ENCODE measurements at regions not wholly inside any gene's neighbourhood (a gene's known extent, or its start where the extent isn't known, plus 50 kb on each side); places are given as distances from the start of the nearest gene placed in this dataset.

DNA sequence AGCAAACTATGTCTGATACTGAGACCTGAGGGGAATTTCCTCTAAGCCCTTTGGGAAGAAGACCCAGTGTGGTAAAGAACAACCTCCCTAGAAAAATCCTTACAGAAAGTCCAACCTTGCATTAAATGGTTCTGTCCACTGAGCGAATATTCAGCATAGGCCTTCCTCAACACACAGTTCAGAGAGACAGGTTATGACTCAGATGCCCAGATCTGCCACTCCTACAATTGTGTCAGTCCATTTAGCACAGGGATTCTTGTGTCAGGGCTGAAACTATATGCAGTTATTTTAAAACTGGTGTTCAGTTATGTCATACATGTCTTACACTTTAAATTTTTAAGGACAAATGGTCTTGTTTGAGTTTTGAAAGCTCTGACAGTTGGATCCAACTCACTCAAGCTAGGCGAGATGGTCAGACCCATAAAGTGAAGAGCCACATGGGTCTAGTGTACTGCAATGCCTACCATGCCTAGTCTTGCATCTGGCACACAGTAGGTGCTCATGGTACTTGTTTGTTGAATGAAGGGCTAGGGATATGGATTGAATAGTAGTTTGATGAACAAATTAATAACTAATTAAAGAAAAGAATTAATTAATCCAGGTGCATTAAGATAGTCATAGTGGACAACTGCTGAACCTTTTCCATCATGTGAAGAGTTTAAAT is 207.5 kb upstream of the PWP1 start:
- no peak for DNase-seq

DNA sequence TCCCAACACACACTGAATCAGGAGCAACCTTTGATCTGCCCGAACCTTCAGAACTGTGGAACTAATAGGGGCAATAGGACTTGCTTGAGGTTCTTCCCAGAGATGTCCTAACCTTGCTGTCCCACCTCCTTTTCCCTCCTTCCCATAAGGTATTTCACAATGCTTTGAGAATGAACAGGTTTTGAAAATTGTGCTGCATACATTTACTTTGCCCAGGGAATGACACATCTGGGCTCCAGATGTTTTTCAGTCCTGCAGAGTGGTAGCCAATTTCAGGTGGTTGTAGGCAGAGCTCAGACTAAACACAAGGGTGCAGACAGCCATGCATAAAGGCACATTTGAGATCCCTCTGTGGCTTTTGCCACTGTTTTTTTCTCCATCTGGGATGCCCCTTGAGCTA is 206.7 kb upstream of the PWP1 start:
- no peak for DNase-seq

DNA sequence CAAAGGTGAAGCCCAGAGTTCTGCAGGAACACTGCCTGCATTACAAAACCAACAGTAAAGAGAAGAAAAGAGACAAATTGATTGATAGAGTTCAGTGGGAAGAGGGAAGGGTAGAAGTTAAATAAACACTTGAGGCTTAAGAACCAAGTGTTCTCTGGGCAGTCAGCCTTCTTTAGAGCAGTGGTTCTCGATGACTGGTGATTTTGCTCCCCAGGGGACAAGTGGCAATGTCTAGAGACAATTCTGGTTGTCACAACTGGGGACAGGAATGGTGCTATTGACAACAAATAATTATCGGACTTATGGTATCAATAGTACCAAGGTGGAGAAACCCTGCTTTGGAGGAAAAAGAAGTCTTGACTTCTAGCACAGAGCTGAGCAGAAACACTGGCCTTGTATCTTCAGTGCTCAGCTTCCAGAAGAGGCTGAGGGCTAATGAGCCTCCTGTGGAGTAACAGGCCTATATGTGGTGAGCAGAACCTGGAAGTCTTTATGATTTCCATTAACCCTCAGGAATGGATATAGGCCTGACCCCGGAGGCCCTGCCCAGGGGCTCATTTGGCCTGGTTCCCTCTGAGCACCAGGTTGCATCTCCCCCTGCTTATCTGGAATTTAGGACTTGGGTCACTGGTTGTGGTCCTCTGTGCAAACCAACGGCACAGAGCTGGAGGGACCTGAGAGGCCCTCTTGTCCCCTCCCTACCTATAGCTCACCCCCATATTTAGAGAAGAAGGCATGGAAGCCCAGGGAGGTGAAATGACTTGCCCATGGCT is 204.6 kb upstream of the PWP1 start:
- DNase-seq: no peak

DNA sequence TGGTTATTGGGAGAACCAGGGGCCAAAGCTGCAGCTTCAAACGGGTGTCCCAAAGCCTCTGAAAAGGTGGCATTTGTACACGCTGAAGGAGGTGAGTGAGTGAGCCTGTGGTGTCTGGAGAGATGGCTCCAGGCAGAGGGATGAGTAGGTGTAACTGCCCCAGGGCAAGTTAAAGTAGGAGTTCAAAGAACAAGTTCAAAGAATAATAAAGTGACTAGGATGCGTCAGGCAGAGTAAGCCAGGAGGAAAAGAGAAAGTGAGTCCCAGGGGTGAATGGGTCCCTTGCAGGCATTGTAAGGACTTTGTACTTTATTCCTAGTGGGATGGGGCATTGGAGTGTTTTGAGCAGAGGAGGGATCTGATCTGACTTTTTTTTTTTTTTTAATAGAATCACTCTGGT is 201.4 kb upstream of the PWP1 start:
- DNase-seq: no peak

DNA sequence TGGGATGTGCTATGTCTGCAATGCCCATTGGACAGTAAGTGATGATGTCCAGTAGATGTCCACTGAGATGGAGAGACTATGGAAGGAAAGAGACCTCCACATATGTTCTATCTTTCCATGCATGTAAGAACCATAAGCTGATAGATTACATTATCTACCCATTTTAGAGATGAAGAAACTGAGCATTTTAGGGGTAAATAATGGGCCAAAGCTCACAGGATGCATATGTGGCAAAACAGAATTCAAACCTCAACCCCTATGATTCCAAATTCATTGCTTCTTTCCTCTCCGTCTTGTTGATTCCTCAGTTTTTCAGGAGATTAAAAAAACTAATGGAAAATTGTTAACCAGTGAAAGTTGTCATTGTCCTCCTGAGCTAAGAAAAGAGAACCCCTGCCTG is 200.7 kb upstream of the PWP1 start:
- DNase-seq: no peak

DNA sequence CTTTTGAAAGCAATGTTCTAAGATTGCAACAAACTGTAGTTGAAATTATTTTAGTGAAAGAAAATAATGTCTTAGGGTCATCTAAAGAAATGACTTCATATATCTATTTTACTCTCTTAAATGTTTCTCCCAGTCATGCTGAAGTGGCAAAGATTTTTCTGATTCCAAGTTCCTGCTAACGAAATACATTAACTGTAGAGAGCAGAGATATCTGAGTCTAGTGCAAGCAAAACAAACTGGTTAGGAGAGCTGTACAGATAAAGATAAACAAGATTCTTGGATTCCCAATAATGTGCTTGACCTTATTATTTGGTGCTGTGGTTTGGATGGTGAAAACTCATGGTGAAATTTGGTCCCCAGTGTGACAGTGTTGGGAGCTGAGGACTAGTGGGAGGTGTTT is 199.9 kb upstream of the PWP1 start:
- no peak for DNase-seq

DNA sequence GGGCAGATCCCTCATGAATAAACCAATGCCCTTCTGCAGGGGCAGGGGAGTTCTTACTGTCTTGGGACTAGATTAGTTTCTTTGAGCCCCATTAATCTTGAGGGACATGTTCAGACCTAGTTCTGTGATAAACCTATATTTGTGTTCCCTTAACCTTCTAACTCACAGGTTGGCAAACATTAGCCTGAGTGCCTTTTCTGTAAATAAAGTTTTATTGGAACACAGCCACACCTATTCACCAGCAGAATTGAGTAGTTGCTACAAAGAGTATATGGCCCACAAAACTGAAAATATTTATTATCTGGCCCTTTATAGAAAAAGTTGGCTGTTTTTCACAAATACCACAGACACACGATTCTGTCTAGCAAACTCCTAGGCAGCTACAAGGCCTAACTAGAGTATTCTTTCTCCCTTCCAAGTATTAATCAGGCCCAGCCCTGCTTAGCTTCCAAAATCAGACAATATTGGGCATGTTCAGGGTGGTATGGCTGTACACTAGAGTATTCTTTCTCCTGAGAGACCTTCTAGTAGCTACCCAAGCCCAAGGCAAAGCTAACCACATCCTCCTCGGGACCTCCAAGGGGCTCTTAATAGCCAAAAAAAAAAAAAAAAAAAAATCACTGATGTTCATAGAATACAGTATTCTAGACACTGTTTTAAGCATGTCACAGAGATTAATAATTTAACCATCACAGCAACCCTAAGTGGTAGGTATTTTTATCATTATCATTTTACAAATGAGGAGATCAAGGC is 199.3 kb upstream of the PWP1 start:
- DNase-seq: no peak

DNA sequence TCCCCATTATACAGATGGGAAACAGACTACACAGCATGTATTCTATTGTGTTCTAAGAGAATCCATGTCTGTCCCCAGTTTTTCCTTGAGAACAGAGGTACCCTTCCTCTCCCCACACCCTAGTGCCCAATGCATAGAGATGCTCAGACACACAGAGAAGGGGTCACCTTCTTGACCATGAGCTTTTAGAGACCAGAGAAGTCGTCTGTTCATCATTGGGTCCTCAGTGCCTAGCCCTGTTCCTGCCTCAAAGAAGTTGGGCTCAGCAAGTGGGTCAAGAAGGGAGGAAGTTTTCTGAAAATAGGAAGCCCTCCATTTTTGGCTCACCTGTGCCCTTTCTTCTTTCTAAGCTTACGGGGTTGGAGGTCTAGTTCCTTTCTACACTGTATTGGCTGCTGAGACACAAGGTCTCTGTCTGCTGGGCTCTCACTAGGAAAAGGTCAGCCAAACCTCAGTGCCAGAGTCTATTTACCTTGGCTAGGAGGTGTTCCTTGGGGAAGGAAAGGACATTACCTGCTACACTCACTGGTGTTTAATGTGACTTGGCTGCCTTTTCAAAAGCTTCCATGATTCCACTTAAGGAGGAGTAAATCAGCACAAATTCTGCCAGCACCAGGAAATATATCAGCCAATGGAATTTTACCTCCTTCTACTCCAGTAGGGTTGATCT is 198.5 kb upstream of the PWP1 start:
- DNase-seq: no peak

DNA sequence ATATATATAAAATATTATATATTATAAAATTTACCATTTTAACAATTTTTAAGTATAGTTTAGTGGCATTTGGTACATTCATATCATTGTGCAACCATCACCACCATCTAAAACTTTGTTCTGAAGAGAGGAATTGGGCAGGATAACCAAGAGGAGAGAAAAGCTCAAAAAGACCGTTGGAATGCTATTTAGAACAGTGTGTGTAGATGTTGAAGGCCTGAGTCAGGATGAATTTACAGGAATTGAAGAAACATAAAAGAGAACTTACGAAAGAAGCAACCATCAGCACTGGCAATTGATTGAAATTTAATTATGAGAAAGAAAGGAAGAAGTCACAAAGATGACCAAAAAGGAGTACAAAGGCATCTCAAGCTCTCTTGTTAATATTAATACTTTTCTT is 196.9 kb upstream of the PWP1 start:
- DNase-seq: no peak

DNA sequence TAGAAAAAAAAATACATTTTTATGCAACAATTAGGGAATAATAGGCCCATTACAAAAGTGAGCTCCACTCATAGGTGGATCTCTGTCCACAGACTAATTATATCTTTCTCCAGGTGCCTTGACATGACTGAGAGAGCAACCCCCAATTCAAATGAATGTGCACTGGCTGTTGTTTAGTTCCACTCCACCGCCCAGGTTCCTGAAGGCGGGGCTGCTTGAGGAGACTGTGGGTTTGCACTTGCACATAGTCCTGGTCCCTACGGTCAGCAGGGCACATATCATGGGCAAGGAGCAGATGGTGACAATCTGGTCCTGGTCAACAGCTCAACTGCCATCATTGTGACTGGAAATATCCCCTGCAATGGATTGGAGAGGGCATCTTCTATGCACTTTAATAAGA is 195.6 kb upstream of the PWP1 start:
- DNase-seq: no peak

DNA sequence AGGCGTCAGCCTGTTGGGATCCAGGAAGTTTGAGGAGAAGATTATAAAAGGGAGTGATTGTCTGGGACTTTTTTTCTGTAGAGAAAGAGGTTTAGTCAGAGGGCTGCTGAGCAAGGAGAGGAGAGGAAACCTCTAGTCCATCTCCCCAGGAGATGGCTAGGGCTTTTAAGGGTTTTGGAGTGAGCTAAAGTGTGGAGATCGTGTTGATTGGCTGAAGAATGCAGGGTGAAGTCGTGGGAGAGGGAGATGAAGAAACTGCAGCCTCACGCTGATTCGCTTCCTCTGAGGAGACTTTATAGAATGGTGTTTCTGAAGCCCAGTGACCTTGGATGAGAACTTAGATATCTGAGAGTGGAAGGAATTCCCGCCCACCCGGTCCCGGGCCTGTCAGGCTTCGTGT is 193.7 kb upstream of the PWP1 start:
- DNase-seq: no peak

DNA sequence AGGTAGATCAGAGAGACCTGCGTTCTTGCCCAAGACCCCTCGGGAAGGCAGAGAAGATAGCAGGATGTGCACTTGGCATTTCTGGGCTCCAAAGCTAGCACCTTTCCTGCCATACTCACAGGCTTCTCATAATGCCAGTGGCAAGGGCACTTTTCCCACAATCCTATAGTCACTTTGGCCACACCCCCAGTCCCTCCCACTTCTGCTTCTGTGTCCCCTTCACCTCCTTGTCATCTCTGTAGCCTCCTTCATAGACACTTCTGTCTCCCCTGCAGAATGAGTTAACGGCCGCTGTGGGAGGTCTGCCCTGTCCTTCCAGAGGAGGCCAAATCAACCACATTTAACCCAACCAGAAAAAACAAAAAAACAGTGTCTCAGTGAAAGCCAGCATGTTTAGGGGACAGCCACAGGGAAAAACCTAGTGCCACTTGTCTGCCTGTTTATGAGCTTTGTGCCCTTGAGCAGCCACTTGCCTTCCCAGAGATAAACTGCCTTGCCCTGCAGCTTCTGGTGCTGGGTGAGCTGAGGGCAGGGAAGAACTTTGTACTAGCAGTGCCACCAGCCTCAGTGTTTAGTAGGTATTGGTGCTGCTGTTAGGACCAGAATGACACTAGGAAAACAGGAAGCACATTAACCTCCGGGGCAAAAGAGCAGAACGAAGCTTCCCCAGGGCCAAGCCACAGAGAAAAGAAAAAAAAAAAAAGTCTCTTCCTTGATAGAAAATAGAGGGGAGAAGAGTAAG is 193.0 kb upstream of the PWP1 start:
- no peak for DNase-seq

DNA sequence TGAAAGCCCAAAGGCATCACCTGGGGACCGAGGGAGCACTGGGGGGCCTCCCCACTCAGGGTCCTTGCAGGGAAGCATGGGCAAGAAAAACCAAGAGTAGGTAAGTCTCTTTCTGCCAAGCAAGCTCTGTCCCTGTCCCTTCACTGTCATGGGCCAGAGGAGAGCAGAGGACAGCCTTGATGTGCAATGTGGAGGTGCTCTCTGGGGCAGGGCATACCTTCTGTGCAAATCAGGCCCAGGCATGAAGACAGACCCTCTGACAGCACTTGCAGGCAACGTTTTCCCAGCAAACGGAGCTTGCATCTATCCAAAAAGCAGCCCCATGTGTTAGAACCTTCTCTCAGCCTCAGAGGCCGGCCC is 192.5 kb upstream of the PWP1 start:
- DNase-seq: no peak

DNA sequence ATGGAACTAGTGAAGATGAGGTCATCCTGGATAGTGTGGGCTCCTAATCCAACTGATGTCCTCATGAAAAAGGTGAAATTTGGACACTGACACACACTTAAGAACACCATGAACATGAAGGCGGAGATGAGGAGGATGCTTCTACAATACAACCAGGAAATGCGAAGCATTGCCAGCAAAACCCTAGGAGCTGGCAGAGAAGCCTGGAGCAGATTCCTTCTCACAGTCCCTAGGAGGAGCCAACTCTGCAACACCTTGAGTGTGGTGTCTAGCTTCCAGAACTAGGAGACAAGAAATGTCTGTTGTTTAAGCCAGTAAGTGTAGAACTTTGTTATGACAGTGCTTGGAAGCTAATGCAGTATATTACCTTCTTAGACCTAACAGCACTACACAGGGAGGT is 191.9 kb upstream of the PWP1 start:
- no peak for DNase-seq

DNA sequence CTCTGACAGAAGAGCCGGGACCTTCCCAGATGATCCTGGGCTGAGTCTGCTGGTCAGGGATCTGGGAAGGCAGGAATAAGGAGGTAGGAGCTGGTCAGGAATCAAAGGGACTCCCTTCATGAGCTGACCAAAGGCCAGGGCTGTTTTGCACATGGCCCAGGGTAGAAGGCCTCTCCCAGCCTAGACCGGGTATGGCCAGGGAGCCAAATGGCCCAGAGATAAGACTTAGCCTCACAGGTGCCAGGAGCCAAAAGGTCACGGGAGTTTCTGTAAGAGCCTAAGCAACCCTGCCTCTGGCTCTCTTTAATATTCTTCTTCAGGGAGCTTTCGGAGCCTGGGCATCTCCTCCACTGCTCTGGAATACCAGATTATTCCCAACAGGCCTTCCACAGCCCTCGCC is 191.3 kb upstream of the PWP1 start:
- no peak for DNase-seq

DNA sequence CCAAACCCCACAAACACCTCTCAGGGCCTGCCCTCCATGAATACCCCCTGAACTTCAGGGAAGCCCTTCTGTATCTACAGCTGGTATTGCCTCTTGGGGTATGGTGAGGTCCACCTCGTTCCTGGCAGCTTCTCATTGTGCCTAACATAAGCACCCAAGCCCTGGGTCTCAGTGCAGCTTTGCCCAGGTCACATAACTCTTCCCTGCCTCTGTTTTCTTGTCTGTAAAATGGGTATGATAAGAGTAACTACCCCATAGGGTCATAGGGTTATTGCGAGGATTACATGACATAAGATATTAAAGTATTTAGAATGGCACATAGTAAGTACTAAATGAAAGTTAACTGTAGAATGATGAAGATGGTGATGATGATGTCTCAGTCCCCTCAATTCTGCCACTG is 190.0 kb upstream of the PWP1 start:
- DNase-seq: no peak

DNA sequence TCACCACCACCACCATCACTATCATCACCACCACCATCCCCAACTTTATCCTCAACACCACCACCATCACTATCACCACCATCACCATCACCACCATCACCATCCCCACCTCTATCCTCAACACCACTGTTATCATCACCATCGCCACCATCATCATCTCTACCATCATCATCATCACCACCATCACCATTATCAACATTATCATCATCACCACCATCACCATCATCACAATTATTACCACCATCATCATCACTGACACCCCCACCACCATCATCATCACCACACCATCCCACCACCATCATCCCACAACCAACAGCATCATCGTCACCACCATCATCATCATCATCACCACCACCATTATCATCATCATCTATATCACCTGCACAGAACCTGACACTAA is 188.4 kb upstream of the PWP1 start:
- no peak for DNase-seq

DNA sequence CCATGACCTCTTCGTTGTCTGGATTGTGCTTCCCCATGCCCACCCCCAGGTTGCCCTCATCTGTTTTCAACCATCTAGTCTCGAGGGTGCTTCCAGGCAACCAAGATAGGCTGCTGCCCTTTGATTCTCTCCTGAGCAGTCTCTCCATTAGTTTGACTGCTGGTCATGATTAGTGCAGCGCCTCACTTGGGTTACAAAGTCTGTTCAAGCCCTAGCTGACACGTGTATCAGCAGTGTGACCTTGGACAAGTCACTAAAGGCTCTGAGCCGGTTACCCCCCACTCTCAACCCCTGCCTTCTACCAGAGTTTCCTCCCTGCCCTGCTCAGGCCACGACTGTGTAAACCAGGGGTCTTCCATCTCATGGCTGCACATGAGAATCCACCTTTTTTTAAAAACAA is 185.3 kb upstream of the PWP1 start:
- DNase-seq: no peak

DNA sequence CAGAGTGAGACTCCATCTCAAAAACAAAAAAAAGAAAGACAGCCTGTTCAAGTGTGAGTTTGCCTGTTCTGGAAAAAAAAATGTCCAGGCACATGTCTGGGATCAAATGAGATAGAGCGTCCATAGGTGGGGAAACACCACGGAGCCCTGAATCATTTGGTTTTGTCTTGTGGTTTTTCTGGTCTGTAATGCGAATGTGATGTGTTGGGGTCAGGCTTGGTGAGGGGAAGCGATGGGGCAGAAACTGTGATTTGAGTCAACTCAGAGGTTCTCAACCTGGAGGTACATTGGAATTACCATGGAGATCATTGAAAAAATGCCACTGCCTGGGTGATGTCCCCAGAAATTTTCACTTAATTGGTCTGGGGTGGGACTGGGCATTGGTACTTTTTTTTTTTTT is 183.9 kb upstream of the PWP1 start:
- no peak for DNase-seq

DNA sequence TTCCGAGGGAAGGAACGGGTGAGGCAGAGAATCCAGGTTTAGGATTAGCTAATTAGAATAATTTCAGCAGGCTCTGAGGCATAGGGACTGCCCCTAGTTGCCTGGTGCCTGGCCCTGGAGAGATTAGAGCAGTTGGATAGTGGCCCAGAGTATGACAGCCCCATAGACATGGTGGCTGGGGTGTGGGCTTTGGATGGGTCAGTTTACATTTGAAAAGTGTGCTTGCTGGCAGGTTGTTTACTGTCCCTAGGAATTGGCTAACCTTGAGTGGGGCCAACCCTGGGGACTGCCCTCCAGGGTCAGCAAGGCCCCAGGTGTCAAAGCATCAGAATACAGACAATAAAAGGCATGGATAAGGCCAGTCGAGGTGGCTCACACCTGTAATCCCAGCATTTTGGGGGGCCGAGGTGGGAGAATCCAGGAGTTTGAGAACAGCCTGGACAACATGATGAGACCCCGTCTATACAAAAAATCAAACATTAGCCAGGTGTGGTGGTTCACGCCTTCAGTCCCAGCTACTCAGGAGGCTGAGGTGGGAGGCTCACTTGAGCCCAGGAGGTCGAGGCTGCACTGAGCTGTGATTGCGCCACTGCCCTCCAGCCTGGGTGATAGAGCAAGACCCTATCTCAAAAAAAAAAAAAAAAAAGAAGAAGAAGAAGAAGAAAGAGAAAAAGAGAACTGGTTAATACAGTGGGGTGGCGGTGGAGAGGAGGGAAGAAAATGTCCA is 182.3 kb upstream of the PWP1 start:
- no peak for DNase-seq

DNA sequence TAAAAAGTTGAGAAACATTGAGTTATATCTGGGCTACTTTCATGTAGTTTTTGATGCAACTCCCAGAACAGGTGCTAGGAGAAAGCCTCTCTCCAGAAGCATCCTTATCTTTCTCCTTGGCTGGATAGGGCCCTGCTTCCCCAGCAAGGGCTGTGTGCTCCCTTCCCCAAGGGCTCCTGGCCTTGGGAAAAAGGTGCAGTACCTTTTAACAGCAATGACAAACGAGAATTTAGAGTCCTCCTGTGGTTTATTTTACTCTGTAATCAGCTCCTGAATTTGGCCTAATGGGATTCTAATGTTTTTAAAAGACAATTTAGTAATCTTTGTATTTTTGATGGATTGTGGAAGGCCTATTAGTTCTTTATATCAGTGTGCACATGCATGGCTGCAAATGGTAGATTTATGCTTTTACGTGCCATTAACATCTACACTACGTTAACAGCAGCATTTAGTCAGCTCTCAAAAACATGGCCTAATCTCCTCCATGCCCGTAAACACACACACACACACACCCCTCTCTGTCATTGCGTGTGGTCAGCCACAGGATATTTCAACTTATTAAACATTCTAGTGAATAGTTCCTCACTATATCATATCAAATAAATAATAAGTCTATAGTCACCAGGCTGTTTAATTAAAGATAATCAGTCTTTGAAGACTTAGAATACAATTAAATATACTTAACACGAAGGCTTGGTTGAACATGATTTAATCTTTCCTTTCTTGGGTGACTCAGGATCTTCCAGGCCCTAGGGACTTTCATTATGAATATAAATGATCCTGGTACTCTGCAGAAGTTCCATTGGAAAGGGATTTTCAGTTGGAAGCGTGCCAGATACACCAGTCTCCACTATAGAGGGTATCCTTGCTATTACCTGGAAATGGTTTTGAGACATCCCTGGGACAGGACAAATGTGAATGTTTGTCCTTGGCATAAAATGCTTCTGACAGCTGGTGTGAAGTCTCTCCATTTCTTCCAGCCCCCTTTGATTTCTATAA is 181.4 kb upstream of the PWP1 start:
- DNase-seq: no peak
